ENCODE measurements at regions not wholly inside any gene's neighbourhood (a gene's known extent, or its start where the extent isn't known, plus 50 kb on each side); places are given as distances from the start of the nearest gene placed in this dataset.

DNA sequence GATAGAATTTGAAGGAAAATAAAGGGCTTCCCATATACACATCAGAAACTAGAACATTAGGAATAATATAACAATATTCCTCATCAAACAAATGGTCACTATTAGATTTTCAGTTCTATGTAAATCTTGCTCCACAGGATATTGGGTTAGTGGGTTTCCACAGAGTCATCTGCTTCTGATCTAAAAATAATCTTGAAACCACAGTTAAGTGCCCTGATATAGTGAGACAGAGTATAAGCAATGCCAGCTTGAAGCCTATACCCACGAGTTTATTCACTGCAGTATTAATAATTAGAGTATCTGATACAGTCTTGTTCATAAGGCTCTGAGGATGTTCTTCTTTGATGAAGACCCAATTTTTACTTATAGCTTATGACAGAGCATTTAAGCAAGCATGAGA lies 74.5 kb upstream of the ATF7IP start:
- no peak overlapping the region for H3K4me2 ChIP-seq (ENCODE audit: low read length)
- H3K4ac ChIP-seq (ENCODE audit: low read depth, low read length), result no peak overlapping the region
- no peak for DNase-seq
- no peak overlapping the region for H4K8ac ChIP-seq (ENCODE audit: low read depth, low read length)
- no peak overlapping the region for H4K5ac ChIP-seq (ENCODE audit: low read length)
- no peak overlapping the region for H3K23ac ChIP-seq (ENCODE audit: low read length)
- no peak overlapping the region for H3K9ac ChIP-seq (ENCODE audit: low read length)
- H3K56ac ChIP-seq (ENCODE audit: low read length), result no peak overlapping the region
- no peaks in the 10 kb centered on the region for H3K36me3 ChIP-seq (ENCODE audit: control insufficient read depth, insufficient read depth, low read length)
- no peak overlapping the region for H3K27ac ChIP-seq (ENCODE audit: low read depth, low read length)
- no peak overlapping the region for H2BK120ac ChIP-seq (ENCODE audit: low read depth, low read length)
- no peaks in the 10 kb centered on the region for H3K79me1 ChIP-seq (ENCODE audit: low read length)
- no peak overlapping the region for H2BK15ac ChIP-seq (replicated peaks; ENCODE audit: low read depth)
- H3K4me1 ChIP-seq (ENCODE audit: control insufficient read depth, low read depth, low read length), result no peaks in the 10 kb centered on the region
- no CpG with 5 or more reads among the region's 1 CpG for whole genome bisulfite sequencing (ENCODE audit: extremely low coverage, insufficient coverage, low lambda C conversion rate)
- no peak overlapping the region for H3K4me3 ChIP-seq (ENCODE audit: low read length)
- H3K18ac ChIP-seq (ENCODE audit: low read length), result no peak overlapping the region
- no peaks in the 10 kb centered on the region for H3K27me3 ChIP-seq (ENCODE audit: insufficient read depth, low read length, poor library complexity)
- no peak overlapping the region for H2BK5ac ChIP-seq (ENCODE audit: low read length)
- H3K79me2 ChIP-seq (ENCODE audit: control insufficient read depth, insufficient read depth, low read length), result no peaks in the 10 kb centered on the region
- H2AK5ac ChIP-seq (ENCODE audit: low read length), result no peak overlapping the region

DNA sequence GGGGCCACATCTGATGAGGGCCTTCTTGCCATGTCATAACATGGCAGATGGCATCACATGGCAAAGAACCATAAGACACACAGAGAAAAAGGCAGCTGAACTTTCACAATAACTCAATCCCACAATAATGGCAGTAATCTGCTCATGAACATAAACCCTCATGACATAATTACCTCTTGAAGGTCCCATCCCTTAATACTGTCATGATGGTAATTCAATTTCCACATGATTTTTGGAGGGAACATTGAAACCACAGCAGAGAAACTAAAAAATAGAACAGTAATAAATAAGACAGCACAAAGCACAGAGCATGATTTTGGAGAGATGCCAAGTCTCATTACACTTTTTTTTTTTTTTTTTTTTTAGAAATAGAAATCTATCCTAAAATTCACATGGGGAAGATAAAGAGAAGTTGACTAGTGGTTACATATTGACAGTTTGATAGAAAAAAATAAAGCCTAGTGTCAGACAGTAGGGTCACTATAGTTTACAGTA lies 61.8 kb upstream of the ATF7IP start:
- H2BK120ac ChIP-seq (ENCODE audit: low read depth, low read length), result no peak overlapping the region
- no peaks in the 10 kb centered on the region for H3K79me1 ChIP-seq (ENCODE audit: low read length)
- no peak overlapping the region for H4K8ac ChIP-seq (ENCODE audit: low read depth, low read length)
- no peak overlapping the region for H3K9ac ChIP-seq (ENCODE audit: low read length)
- no peaks in the 10 kb centered on the region for H3K27me3 ChIP-seq (ENCODE audit: insufficient read depth, low read length, poor library complexity)
- no peak overlapping the region for H2BK5ac ChIP-seq (ENCODE audit: low read length)
- H2BK15ac ChIP-seq (replicated peaks; ENCODE audit: low read depth), result no peak overlapping the region
- H3K4me2 ChIP-seq (ENCODE audit: low read length), result no peak overlapping the region
- no peak overlapping the region for H3K27ac ChIP-seq (ENCODE audit: low read depth, low read length)
- H3K4me1 ChIP-seq (ENCODE audit: control insufficient read depth, low read depth, low read length), result no peaks in the 10 kb centered on the region
- no peaks in the 10 kb centered on the region for H3K79me2 ChIP-seq (ENCODE audit: control insufficient read depth, insufficient read depth, low read length)
- DNase-seq, result no peak
- no peak overlapping the region for H4K5ac ChIP-seq (ENCODE audit: low read length)
- no peak overlapping the region for H3K56ac ChIP-seq (ENCODE audit: low read length)
- H3K23ac ChIP-seq (ENCODE audit: low read length), result no peak overlapping the region
- no peak overlapping the region for H2AK5ac ChIP-seq (ENCODE audit: low read length)
- no peak overlapping the region for H3K18ac ChIP-seq (ENCODE audit: low read length)
- H3K36me3 ChIP-seq (ENCODE audit: control insufficient read depth, insufficient read depth, low read length), result no peaks in the 10 kb centered on the region
- H3K4me3 ChIP-seq (ENCODE audit: low read length), result no peak overlapping the region
- no peak overlapping the region for H3K4ac ChIP-seq (ENCODE audit: low read depth, low read length)

DNA sequence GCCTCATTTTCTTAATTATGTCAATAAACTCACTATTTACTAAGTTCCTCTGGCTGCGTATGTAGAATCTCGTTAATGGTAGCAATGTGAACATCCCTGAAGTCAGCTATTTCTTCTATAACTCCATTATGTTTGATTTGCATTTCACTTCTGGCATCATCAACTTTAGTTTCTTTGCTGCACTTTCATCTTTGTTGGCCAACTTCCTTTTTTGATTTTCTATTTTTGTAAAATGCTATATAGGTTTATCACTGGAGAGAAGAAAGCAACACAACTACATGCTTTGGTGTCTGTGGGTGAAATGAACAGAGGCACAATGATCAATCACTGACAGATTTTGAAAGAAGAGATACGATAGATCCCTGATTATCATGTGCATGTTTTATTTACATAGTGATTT lies 58.5 kb upstream of the ATF7IP start:
- Histone ChIP-seq H4K8ac (ENCODE audit: low read depth, low read length) (no peak overlapping the region), H2BK15ac (replicated peaks; ENCODE audit: low read depth) (no peak overlapping the region), H3K27me3 (ENCODE audit: insufficient read depth, low read length, poor library complexity) (no peaks in the 10 kb centered on the region), H3K56ac (ENCODE audit: low read length) (no peak overlapping the region), H3K18ac (ENCODE audit: low read length) (no peak overlapping the region), H3K4me1 (ENCODE audit: control insufficient read depth, low read depth, low read length) (no peaks in the 10 kb centered on the region), H3K4me3 (ENCODE audit: low read length) (no peak overlapping the region), H3K4me2 (ENCODE audit: low read length) (no peak overlapping the region), H3K23ac (ENCODE audit: low read length) (no peak overlapping the region), H3K9ac (ENCODE audit: low read length) (no peak overlapping the region), H2BK5ac (ENCODE audit: low read length) (no peak overlapping the region), H2AK5ac (ENCODE audit: low read length) (no peak overlapping the region), H3K79me2 (ENCODE audit: control insufficient read depth, insufficient read depth, low read length) (no peaks in the 10 kb centered on the region), H3K36me3 (ENCODE audit: control insufficient read depth, insufficient read depth, low read length) (no peaks in the 10 kb centered on the region), H3K79me1 (ENCODE audit: low read length) (no peaks in the 10 kb centered on the region), H3K27ac (ENCODE audit: low read depth, low read length) (no peak overlapping the region), H3K4ac (ENCODE audit: low read depth, low read length) (no peak overlapping the region), H4K5ac (ENCODE audit: low read length) (no peak overlapping the region), H2BK120ac (ENCODE audit: low read depth, low read length) (no peak overlapping the region)
- no peak for DNase-seq
- no CpG with 5 or more reads among the region's 3 CpGs for WGBS (ENCODE audit: extremely low coverage, insufficient coverage, low lambda C conversion rate)

DNA sequence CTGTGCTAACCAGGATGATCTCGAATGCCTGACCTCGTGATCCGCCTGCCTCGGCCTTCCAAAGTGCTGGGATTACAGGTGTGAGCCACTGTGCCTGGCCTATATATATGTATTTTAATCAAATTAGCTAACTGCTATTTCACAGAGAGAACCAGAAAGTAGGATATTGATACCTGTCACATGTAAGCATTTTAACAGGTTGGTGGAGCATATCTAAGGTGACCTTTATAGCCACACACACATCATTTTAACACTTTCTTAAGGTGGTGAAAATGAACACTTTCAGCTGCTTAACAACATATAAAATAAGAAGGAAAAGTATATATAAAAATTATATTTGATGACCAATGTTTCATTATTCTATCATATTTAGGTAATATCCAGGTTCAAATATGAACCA lies 57.0 kb upstream of the ATF7IP start:
- Histone ChIP-seq H3K4ac (ENCODE audit: low read depth, low read length) (no peak overlapping the region), H3K27me3 (ENCODE audit: insufficient read depth, low read length, poor library complexity) (no peaks in the 10 kb centered on the region), H3K27ac (ENCODE audit: low read depth, low read length) (no peak overlapping the region), H3K4me2 (ENCODE audit: low read length) (no peak overlapping the region), H3K79me1 (ENCODE audit: low read length) (no peaks in the 10 kb centered on the region), H2BK15ac (replicated peaks; ENCODE audit: low read depth) (no peak overlapping the region), H3K36me3 (ENCODE audit: control insufficient read depth, insufficient read depth, low read length) (no peaks in the 10 kb centered on the region), H3K4me1 (ENCODE audit: control insufficient read depth, low read depth, low read length) (no peaks in the 10 kb centered on the region), H2AK5ac (ENCODE audit: low read length) (no peak overlapping the region), H3K9ac (ENCODE audit: low read length) (no peak overlapping the region), H4K8ac (ENCODE audit: low read depth, low read length) (no peak overlapping the region), H2BK5ac (ENCODE audit: low read length) (no peak overlapping the region), H3K4me3 (ENCODE audit: low read length) (no peak overlapping the region), H2BK120ac (ENCODE audit: low read depth, low read length) (no peak overlapping the region), H3K18ac (ENCODE audit: low read length) (no peak overlapping the region), H3K23ac (ENCODE audit: low read length) (no peak overlapping the region), H3K56ac (ENCODE audit: low read length) (no peak overlapping the region), H3K79me2 (ENCODE audit: control insufficient read depth, insufficient read depth, low read length) (no peaks in the 10 kb centered on the region), H4K5ac (ENCODE audit: low read length) (no peak overlapping the region)
- no peak for DNase-seq
- no CpG with 5 or more reads among the region's 4 CpGs for WGBS (ENCODE audit: extremely low coverage, insufficient coverage, low lambda C conversion rate)

DNA sequence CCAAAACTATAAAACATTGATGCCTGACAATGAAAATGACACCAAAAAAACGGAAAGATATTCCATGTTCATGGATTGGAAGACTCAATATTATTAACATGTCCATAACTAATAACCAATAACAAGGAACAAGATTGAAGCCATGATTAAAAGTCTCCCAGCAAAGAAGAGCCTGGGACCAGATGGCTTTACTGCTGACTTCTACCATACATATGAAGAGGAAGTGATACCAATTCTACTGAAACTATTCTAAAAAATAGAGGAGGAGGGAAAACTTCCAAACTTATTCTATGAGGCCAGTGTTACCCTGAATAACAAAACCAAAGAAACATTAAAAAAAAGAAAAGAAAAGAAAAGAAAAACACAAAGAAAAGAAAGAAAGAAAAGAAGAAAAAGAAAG lies 54.6 kb upstream of the ATF7IP start:
- H3K4me3 ChIP-seq (ENCODE audit: low read length), result no peak overlapping the region

DNA sequence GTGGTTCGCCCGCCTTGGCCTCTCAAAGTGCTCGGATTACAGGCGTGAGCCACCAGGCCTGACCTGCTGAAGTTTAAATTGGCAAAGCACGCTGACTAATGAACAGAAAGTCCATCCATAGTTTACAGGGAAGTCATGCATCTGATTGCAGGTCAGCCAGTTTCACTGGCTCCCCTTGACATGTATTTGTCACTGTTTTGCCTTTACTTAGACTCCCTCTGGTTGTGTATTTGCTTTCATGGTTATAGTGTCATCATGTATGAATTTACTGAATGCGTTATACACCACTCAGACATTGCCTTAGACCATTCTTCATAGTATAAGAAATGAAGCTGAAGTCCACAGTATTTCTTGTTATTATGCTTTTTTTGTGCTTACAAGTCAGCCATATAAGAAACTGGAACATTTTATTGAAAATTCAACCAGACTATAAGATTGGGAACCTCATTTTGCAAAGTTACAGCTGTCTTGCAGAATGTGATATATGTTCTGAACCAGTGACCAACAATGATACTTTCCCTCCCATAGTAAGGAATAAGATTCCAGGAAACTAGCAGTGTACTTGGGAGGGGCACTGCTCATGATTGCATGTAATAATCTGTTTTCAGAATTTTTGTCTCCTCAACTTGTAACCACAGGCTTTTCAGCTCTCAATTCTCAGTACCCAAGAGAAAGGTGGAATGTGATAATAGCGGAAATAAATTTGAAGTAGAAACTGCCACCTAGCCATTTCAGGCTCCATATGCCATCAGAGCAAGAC lies 51.9 kb upstream of the ATF7IP start:
- no peak for DNase-seq
- no peaks in the 10 kb centered on the region for H3K79me1 ChIP-seq (ENCODE audit: low read length)
- no peak overlapping the region for H2BK15ac ChIP-seq (replicated peaks; ENCODE audit: low read depth)
- no peak overlapping the region for H3K4ac ChIP-seq (ENCODE audit: low read depth, low read length)
- H3K36me3 ChIP-seq (ENCODE audit: control insufficient read depth, insufficient read depth, low read length), result no peaks in the 10 kb centered on the region
- no peak overlapping the region for H3K18ac ChIP-seq (ENCODE audit: low read length)
- no peak overlapping the region for H4K8ac ChIP-seq (ENCODE audit: low read depth, low read length)
- no peak overlapping the region for H2BK120ac ChIP-seq (ENCODE audit: low read depth, low read length)
- no peaks in the 10 kb centered on the region for H3K27me3 ChIP-seq (ENCODE audit: insufficient read depth, low read length, poor library complexity)
- no peak overlapping the region for H3K27ac ChIP-seq (ENCODE audit: low read depth, low read length)
- no CpG with 5 or more reads among the region's 7 CpGs for WGBS (ENCODE audit: extremely low coverage, insufficient coverage, low lambda C conversion rate)
- H2AK5ac ChIP-seq (ENCODE audit: low read length), result no peak overlapping the region
- no peak overlapping the region for H3K4me2 ChIP-seq (ENCODE audit: low read length)
- no peaks in the 10 kb centered on the region for H3K4me1 ChIP-seq (ENCODE audit: control insufficient read depth, low read depth, low read length)
- no peak overlapping the region for H3K23ac ChIP-seq (ENCODE audit: low read length)
- no peak overlapping the region for H4K5ac ChIP-seq (ENCODE audit: low read length)
- no peak overlapping the region for H2BK5ac ChIP-seq (ENCODE audit: low read length)
- no peak overlapping the region for H3K9ac ChIP-seq (ENCODE audit: low read length)
- H3K79me2 ChIP-seq (ENCODE audit: control insufficient read depth, insufficient read depth, low read length), result no peaks in the 10 kb centered on the region
- H3K4me3 ChIP-seq (ENCODE audit: low read length), result no peak overlapping the region
- H3K56ac ChIP-seq (ENCODE audit: low read length), result no peak overlapping the region

More for the DNA sequence above, 54.6 kb upstream of the ATF7IP start:
- H3K27ac ChIP-seq (ENCODE audit: low read depth, low read length), result no peak overlapping the region
- no peaks in the 10 kb centered on the region for H3K79me2 ChIP-seq (ENCODE audit: control insufficient read depth, insufficient read depth, low read length)
- H3K79me1 ChIP-seq (ENCODE audit: low read length), result no peaks in the 10 kb centered on the region
- H3K18ac ChIP-seq (ENCODE audit: low read length), result no peak overlapping the region
- WGBS (ENCODE audit: extremely low coverage, insufficient coverage, low lambda C conversion rate), result no CpG with 5 or more reads among the region's 1 CpG
- no peak overlapping the region for H2BK15ac ChIP-seq (replicated peaks; ENCODE audit: low read depth)
- no peak overlapping the region for H3K4ac ChIP-seq (ENCODE audit: low read depth, low read length)
- H4K8ac ChIP-seq (ENCODE audit: low read depth, low read length), result no peak overlapping the region
- H3K4me2 ChIP-seq (ENCODE audit: low read length), result no peak overlapping the region
- H4K5ac ChIP-seq (ENCODE audit: low read length), result no peak overlapping the region
- H3K4me1 ChIP-seq (ENCODE audit: control insufficient read depth, low read depth, low read length), result no peaks in the 10 kb centered on the region
- no peak overlapping the region for H2BK5ac ChIP-seq (ENCODE audit: low read length)
- H3K27me3 ChIP-seq (ENCODE audit: insufficient read depth, low read length, poor library complexity), result no peaks in the 10 kb centered on the region
- no peaks in the 10 kb centered on the region for H3K36me3 ChIP-seq (ENCODE audit: control insufficient read depth, insufficient read depth, low read length)
- no peak overlapping the region for H3K56ac ChIP-seq (ENCODE audit: low read length)
- H3K9ac ChIP-seq (ENCODE audit: low read length), result no peak overlapping the region
- H3K23ac ChIP-seq (ENCODE audit: low read length), result no peak overlapping the region
- H2BK120ac ChIP-seq (ENCODE audit: low read depth, low read length), result no peak overlapping the region
- no peak for DNase-seq
- no peak overlapping the region for H2AK5ac ChIP-seq (ENCODE audit: low read length)

All from mesendoderm (in vitro differentiated cells).